GM21723 (cell line): ENCODE measurements at regions not wholly inside any gene's neighbourhood (a gene's known extent, or its start where the extent isn't known, plus 50 kb on each side); places are given as distances from the start of the nearest gene placed in this dataset.
"Not testable (repeated sequence)": the region's sequence is repeated elsewhere in the genome, so short reads cannot be mapped to it uniquely, and the experiment has no call there.

ENCODE experiments used
- ATAC-seq: cut with Tn5 transposase; IDR thresholded peaks from one replicate; pipeline ENCODE4 v1.9.1; 2021; ENCODE audit warnings: mild to moderate bottlenecking, moderate library complexity; ENCODE audit not compliant: unreplicated experiment

- no peak for ATAC-seq
Measured at GRCh38 chr2:22035361-22035830, 911.6 kb downstream of the TDRD15 start.

GRCh38 chr2:22037274-22037673, 913.5 kb downstream of the TDRD15 start:
- no peak for ATAC-seq

- no peak for ATAC-seq
Measured at GRCh38 chr2:22043784-22044183, 920.0 kb downstream of the TDRD15 start.

GRCh38 chr2:22055784-22056620, 932.2 kb downstream of the TDRD15 start:
- no peak for ATAC-seq

- no peak for ATAC-seq
Measured at GRCh38 chr2:22056621-22057132, 932.9 kb downstream of the TDRD15 start.

GRCh38 chr2:22062679-22063078, 938.9 kb downstream of the TDRD15 start:
- no peak for ATAC-seq

GRCh38 chr2:22076454-22076853, 952.7 kb downstream of the TDRD15 start:
- no peak for ATAC-seq

GRCh38 chr2:22078701-22079100, 954.9 kb downstream of the TDRD15 start:
- no peak for ATAC-seq

- ATAC-seq: no peak
Measured at GRCh38 chr2:22079583-22079982, 955.8 kb downstream of the TDRD15 start.

- ATAC-seq: no peak
Measured at GRCh38 chr2:22086726-22087125, 963.0 kb downstream of the TDRD15 start.

- ATAC-seq: not testable (repeated sequence)
Measured at GRCh38 chr2:22103617-22104016, 979.8 kb downstream of the TDRD15 start.

- no peak for ATAC-seq
Measured at GRCh38 chr2:22110244-22110651, 986.5 kb downstream of the TDRD15 start.

GRCh38 chr2:22124003-22124402, 1000.2 kb downstream of the TDRD15 start:
- no peak for ATAC-seq

- ATAC-seq: no peak
Measured at GRCh38 chr2:22126106-22126505, 1002.3 kb downstream of the TDRD15 start.

- no peak for ATAC-seq
Measured at GRCh38 chr2:22126978-22127377, 1003.2 kb downstream of the TDRD15 start.

GRCh38 chr2:22134421-22134820, 1010.7 kb downstream of the TDRD15 start:
- ATAC-seq: no peak

GRCh38 chr2:22136446-22136845, 1012.7 kb downstream of the TDRD15 start:
- ATAC-seq: no peak

GRCh38 chr2:22143840-22144239, 1020.1 kb downstream of the TDRD15 start:
- no peak for ATAC-seq

GRCh38 chr2:22153931-22154613, 1030.3 kb downstream of the TDRD15 start:
- no peak for ATAC-seq

- ATAC-seq: not testable (repeated sequence)
Measured at GRCh38 chr2:22156661-22157060, 1032.9 kb downstream of the TDRD15 start.

- ATAC-seq: no peak
Measured at GRCh38 chr2:22167256-22167655, 1043.5 kb downstream of the TDRD15 start.

- no peak for ATAC-seq
Measured at GRCh38 chr2:22175003-22175402, 1051.2 kb downstream of the TDRD15 start.
